H7 (cell line): ENCODE measurements at regions not wholly inside any gene's neighbourhood (a gene's known extent, or its start where the extent isn't known, plus 50 kb on each side); places are given as distances from the start of the nearest gene placed in this dataset.
"Not testable (repeated sequence)": the region's sequence is repeated elsewhere in the genome, so short reads cannot be mapped to it uniquely, and the experiment has no call there.

Experiments used
- DNase-seq: peaks from one replicate; pipeline ENCODE4 v3.0.0; 2012
- H3K27me3 ChIP-seq: 2 replicates; pipeline ENCODE4 v1.6.0; 2011; ENCODE audit warnings: mild to moderate bottlenecking, low read length; ENCODE audit not compliant: control insufficient read depth, insufficient read depth
- H3K36me3 ChIP-seq: replicated peaks from 2 replicates; pipeline ENCODE4 v1.5.1; 2011; ENCODE audit warnings: low read length; ENCODE audit not compliant: control insufficient read depth, insufficient read depth
- H3K4me3 ChIP-seq: 2 replicates; pipeline ENCODE4 v1.5.1; 2011; ENCODE audit warnings: low read depth, mild to moderate bottlenecking, control low read depth, low read length, moderate library complexity; ENCODE audit not compliant: insufficient read depth

DNA sequence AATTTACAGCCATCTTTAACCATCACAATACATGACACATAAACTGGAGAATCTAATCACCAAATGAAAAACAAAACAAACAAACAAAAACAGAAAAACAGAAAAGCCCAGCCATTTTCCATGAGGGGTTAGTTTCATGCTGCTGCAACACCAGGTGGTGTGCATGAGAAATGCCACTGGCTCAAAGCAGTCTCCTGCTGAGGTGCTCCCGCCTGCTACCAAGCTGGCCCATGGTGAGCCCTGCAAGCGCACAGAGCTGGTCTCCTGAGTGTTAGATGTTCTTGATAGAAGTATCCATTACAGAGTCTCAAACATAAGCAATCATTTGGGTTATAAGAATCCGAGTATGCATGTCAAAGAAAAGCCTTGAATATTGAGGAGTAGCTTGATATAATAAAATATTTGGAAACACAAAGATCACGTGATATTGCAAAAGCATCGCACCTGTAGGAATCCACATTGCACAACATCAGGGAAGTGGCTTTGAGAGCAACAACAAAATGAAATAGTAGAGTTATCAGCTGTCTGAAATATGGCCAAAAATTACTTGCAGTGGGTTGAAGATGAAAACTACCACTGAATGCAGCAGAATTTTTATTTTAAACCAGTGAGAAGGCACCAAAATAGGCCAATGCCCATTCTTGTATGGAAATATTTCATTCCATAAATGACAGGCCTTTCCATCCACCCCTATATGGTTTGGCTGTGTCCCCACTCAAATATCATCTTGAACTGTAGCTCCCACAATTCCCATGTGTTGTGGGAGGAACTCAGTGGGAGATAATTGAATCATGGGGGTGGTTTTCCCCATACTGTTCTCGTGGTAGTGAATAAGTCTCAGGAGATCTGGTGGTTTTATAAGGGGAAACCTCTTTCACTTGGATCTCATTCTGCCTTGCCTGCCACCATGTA, 194.8 kb downstream of the SYK start:
- no peaks in the 10 kb centered on the region for H3K27me3 ChIP-seq
- H3K36me3 ChIP-seq, result no peaks in the 10 kb centered on the region
- DNase-seq, result no peak
- H3K4me3 ChIP-seq, result no peak overlapping the region

DNA sequence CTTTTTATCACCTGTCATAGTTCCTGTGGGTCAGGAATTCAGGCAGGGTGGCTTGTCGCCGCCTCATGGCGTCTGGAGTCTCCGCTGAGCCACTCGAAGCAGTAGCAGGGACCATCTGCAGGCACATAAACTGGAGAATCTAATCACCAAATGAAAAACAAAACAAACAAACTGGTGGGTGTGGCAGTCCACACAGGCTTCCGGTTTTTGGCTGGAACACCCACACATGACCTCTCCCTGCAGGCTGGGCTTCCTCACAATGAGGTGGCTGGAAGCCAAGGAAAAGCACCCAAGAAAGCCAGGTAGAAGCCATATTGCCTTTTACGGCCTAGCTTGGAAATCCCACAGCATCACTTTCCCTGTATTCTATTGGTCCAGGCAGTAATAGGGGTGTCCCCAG, 197.0 kb downstream of the SYK start:
- H3K27me3 ChIP-seq, result no peaks in the 10 kb centered on the region
- H3K4me3 ChIP-seq, result no peak overlapping the region
- no peak for DNase-seq

DNA sequence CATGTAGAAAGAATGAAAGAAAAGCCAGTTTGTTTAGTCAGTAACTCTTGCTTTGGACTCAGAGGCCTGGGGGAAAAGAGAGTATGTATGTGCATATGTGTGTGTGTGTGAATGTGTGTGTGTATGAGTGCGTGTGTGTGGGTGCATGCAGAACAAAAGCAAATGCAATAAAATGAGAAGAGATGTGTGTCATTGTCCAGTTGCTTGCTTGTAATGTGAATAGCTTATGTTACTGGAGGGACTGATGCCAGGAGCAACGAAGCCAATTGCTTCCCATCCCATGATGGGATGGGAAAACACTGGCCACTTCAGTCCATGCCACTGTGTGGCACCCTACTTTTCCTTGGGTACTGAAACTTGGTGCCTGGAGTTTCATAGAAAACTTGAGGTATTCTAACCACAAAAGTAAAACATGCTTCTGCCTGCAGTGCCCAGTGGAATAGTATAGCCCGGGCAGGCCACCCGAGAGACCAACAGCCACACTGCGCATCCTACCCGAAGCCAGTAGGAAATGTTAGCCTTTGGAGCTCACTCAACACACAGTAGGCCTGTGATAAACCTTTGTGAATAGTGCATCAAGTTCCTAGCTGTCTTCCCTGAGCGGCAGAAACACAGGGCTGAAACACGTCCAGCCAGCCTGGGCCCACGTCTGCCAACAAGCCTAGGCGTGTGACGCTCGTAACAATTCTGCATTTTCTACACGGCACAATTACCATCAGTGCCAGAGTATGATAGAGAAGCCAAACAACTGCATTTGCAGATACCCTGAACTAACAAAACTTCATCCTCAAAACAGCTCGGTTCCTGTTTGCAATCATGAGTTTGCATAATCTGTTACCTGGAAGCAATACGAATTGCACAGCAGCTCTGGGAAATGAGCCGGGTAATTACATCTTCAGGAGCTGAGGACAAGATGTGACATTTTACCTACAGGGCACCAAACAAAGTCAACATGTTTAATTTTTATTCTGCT, 198.1 kb downstream of the SYK start:
- no peak for DNase-seq
- H3K36me3 ChIP-seq, result no peaks in the 10 kb centered on the region

More for the DNA sequence above, 197.0 kb downstream of the SYK start:
- no peaks in the 10 kb centered on the region for H3K36me3 ChIP-seq

DNA sequence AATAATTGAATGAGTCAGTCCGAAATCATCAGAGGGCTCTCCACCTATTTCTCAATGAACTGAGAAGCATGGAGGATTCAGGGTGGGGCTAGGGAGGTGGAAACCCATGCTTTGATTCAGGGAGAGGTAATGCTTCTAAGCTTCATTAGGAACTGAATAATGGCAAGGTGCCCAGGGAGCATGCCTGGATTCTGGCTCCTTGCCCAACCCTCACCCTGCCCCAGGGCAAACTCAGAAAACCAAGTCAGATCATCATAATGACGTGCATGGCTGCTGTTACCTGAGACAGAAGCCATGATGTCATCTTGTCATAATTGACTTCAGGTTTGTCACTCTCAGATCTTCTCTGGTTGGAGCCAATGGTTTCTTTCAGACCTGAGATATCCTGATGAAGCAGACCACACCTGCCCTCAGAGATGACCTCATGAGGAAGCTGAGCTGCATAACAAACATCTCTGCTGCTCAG, 199.6 kb downstream of the SYK start:
- no peak overlapping the region for H3K4me3 ChIP-seq
- DNase-seq, result no peak
- H3K27me3 ChIP-seq, result no peaks in the 10 kb centered on the region
- H3K36me3 ChIP-seq, result no peaks in the 10 kb centered on the region

More for the DNA sequence above, 198.1 kb downstream of the SYK start:
- Histone ChIP-seq H3K4me3 (no peak overlapping the region), H3K27me3 (no peaks in the 10 kb centered on the region)

DNA sequence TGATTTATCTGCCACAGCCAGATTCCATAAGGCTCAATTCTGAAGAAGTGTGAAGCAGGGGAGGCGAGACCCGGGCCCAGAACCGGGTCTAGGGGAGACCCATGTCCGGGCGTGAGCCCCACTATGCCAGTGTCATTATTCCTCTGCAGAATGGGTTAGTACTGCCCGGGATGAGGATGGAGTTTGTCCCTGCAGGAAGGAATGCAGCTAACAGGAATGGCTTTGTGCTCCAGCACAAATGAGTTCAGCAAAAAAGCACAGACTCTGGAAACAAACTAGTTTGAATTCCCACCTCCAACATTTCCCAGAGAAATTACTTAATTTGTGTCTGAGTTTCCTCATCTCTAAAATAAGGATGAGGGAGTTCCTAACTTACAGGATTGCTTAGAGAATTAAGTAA, 202.9 kb downstream of the SYK start:
- no peak for DNase-seq

GRCh38 chr9:91004992-91005391, 203.4 kb downstream of the SYK start:
- Histone ChIP-seq H3K27me3 (no peaks in the 10 kb centered on the region), H3K36me3 (no peaks in the 10 kb centered on the region)
- DNase-seq, result peak; percentile 41

More for the DNA sequence above, 202.9 kb downstream of the SYK start:
- Histone ChIP-seq H3K27me3 (no peaks in the 10 kb centered on the region), H3K4me3 (no peak overlapping the region), H3K36me3 (no peaks in the 10 kb centered on the region)

GRCh38 chr9:91006046-91006445, 204.4 kb downstream of the SYK start:
- no peak for DNase-seq
- Histone ChIP-seq H3K27me3 (no peaks in the 10 kb centered on the region), H3K36me3 (no peaks in the 10 kb centered on the region), H3K4me3 (no peak overlapping the region)

More at GRCh38 chr9:91004992-91005391, 203.4 kb downstream of the SYK start:
- no peak overlapping the region for H3K4me3 ChIP-seq

- Histone ChIP-seq H3K27me3 (no peaks in the 10 kb centered on the region), H3K36me3 (no peaks in the 10 kb centered on the region), H3K4me3 (no peak overlapping the region)
- DNase-seq, result no peak
Observed at GRCh38 chr9:91008568-91008967, 206.9 kb downstream of the SYK start.

DNA sequence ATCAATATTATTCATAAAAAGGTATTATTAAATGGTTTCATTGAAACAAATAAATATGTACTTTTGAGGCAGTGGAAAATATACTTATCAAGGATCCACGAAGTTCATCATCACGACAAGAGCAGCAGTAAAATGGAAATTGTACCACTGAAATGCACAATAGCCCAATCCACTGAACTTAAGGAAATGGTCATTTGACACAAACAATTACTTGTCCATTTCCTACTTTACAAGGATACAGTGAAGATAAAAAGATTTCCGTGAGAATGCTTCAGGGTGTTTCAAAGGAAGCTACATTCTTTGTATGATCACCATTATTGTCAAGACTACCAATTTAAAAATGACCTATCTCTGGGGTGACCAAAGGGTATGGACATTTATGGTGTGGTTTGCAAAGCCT, 210.3 kb downstream of the SYK start:
- Histone ChIP-seq H3K4me3 (no peak overlapping the region), H3K36me3 (no peaks in the 10 kb centered on the region), H3K27me3 (no peaks in the 10 kb centered on the region)
- DNase-seq, result no peak

GRCh38 chr9:91012933-91013841, 211.6 kb downstream of the SYK start:
- Histone ChIP-seq H3K36me3 (no peaks in the 10 kb centered on the region), H3K27me3 (no peaks in the 10 kb centered on the region), H3K4me3 (no peak overlapping the region)
- no peak for DNase-seq

DNA sequence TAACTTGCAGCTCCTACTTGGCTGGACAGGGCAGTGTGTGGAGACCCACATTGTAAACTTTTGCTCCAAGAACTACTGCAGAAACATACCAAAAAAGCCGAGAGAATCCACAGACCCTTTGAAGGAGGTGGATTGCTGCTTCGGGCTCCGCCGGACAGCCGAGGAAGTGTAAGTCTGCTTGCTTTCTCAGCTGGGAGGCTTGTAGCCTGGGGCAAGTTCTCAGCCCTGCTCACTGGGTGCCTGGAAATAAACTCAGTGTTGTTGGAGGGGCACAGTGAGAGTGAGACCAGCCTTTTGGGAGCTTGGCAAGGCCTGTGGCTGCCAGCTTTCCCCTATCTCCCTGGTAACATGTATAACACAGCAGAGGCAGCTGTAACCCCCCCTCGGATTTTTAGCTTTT, 215.6 kb downstream of the SYK start:
- DNase-seq, result no peak

DNA sequence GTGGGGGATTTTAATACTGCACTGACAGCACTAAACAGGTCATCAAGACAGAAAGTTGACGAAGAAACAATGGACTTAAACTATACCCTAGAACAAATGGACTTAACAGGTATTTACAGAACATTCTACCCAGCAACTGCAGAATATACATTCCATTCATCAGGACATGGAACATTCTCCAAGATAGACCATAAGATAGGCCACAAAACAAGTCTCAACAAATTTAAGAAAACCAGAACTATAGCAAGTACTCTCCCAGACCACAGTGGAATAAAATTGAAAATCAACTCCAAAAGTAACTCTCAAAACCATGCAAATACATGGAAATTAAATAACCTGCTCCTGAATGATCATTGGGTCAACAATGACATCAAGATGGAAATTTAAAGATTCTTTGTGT, 218.3 kb downstream of the SYK start:
- H3K4me3 ChIP-seq, H3K27me3 ChIP-seq, DNase-seq, H3K36me3 ChIP-seq: not testable (repeated sequence)

More for the DNA sequence above, 215.6 kb downstream of the SYK start:
- no peak overlapping the region for H3K4me3 ChIP-seq
- no peaks in the 10 kb centered on the region for H3K27me3 ChIP-seq
- H3K36me3 ChIP-seq, result no peaks in the 10 kb centered on the region

DNA sequence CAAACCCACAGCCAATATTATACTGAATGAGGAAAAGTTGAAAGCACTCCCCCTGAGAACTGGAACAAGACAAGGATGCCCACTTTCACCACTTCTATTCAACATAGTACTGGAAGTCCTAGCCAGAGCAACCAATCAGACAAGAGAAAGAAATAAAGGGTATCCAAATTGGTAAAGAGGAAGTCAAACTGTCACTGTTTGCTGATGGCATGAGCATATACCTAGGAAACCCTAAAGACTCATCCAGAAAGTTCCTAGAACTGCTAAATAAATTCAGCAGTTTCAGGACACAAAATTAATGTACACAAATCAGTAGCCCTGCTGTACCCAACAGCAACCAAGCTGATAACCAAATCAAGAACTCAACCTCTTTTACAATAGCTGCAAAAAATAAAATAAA, 220.0 kb downstream of the SYK start:
- DNase-seq, H3K36me3 ChIP-seq, H3K27me3 ChIP-seq, H3K4me3 ChIP-seq: not testable (repeated sequence)

DNA sequence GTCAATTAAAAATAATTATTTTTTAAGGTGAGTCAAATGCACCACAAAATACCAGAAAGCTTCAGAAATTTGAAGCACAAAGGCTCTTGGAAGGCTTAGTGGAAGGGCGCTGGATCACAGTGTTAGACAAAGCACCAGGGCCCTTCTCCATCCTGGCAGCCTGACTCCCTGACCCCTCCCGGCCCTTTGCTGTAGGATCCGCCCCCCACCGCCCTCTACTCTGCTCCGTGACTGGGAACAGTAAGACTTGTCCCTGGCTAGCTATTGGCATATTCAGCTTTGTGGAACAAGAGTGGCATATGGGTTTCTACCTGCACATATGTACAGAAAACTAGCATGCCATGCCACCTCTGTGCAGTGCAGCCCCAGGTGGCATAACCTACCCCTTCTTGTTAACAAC, 222.1 kb downstream of the SYK start:
- H3K36me3 ChIP-seq, result no peaks in the 10 kb centered on the region

More for the DNA sequence above, 222.1 kb downstream of the SYK start:
- Histone ChIP-seq H3K27me3 (no peaks in the 10 kb centered on the region), H3K4me3 (no peak overlapping the region)
- DNase-seq, result no peak
